ENCODE measurements at regions not wholly inside any gene's neighbourhood (a gene's known extent, or its start where the extent isn't known, plus 50 kb on each side); places are given as distances from the start of the nearest gene placed in this dataset.

DNA sequence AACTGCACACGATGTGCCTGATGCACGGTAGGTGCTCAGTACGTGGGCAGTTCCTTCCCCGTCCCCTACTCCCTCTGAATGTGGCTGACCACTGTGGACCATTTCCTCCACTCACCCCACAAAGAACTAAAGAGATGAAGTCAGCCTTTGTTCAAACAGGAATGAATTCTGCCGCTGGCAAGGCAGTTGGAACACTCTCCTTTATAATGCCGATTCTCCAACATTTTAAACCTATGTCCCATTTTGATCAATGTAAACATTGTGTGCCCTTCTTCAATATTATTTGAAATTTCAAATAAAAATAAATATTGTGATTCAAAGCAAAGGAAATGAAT lies 57.5 kb upstream of the MEF2A start:
- TF ChIP-seq, protein P1, sequence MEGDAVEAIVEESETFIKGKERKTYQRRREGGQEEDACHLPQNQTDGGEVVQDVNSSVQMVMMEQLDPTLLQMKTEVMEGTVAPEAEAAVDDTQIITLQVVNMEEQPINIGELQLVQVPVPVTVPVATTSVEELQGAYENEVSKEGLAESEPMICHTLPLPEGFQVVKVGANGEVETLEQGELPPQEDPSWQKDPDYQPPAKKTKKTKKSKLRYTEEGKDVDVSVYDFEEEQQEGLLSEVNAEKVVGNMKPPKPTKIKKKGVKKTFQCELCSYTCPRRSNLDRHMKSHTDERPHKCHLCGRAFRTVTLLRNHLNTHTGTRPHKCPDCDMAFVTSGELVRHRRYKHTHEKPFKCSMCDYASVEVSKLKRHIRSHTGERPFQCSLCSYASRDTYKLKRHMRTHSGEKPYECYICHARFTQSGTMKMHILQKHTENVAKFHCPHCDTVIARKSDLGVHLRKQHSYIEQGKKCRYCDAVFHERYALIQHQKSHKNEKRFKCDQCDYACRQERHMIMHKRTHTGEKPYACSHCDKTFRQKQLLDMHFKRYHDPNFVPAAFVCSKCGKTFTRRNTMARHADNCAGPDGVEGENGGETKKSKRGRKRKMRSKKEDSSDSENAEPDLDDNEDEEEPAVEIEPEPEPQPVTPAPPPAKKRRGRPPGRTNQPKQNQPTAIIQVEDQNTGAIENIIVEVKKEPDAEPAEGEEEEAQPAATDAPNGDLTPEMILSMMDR (conservative IDR thresholded peaks at IDR 0.05 in 1 of 2, IDR thresholded peaks at IDR 0.05 in 1 of 2; ENCODE audit: low read depth in 1 of 2, low read length in 2 of 2), result no peak
- no peak for TF ChIP-seq EZH2 (IDR thresholded peaks at IDR 0.05; ENCODE audit: low read length, missing control alignments)

Data from fibroblast of lung (primary cell).